ENCODE measurements at regions not wholly inside any gene's neighbourhood (a gene's known extent, or its start where the extent isn't known, plus 50 kb on each side); places are given as distances from the start of the nearest gene placed in this dataset.

DNA sequence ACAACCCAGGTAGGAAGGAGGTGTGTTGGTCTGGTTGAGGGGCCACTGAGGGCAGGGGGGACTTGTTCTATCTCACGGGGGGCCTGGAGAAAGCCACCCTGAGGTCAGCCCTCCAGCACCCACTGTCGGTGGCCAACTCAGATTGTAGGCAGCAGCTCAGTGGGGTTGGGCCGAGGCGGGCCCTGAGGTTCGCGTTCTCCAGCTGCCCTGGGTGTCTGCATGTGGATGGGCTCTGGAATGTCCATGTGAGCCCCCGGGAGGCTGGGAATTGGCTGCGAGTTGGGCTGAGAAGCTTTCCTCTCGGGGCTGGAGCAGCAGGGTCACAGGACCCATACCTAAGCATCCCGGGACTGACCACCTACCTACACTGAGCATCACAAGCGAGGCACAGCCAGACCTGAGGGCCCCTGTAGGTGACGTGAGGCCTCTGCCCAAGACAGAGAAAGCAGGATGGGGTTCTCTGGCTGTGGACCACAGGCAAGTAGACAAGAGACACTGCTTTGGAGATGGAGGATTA lies 70.3 kb upstream of the HAAO start:
- Histone ChIP-seq H3K9ac (ENCODE audit: low read depth, low read length, poor library complexity, severe bottlenecking) (no peak overlapping the region), H3K9me3 (ENCODE audit: insufficient read depth, low read depth, low read length) (no peaks in the 10 kb centered on the region), H4K20me1 (ENCODE audit: insufficient read depth, low read length, poor library complexity, severe bottlenecking) (no peaks in the 10 kb centered on the region), H3K4me3 (ENCODE audit: low read length, poor library complexity, severe bottlenecking) (no peak overlapping the region), H3K27me3 (ENCODE audit: insufficient read depth, low read length, poor library complexity, severe bottlenecking) (no peaks in the 10 kb centered on the region), H2AFZ (ENCODE audit: low read length) (no peak overlapping the region), H3K36me3 (ENCODE audit: insufficient read depth, low read length) (no peaks in the 10 kb centered on the region), H3F3A (ENCODE audit: low read depth) (no peaks in the 10 kb centered on the region), H3K4me2 (ENCODE audit: low read depth, low read length, poor library complexity, severe bottlenecking) (no peak overlapping the region), H3K9me2 (replicated peaks; ENCODE audit: low read depth, low read length) (no peaks in the 10 kb centered on the region), H3K79me2 (ENCODE audit: insufficient read depth, low read length) (no peaks in the 10 kb centered on the region), H3K4me1 (ENCODE audit: insufficient read depth, low read length, poor library complexity, severe bottlenecking) (no peaks in the 10 kb centered on the region)
- TF ChIP-seq, protein P1, sequence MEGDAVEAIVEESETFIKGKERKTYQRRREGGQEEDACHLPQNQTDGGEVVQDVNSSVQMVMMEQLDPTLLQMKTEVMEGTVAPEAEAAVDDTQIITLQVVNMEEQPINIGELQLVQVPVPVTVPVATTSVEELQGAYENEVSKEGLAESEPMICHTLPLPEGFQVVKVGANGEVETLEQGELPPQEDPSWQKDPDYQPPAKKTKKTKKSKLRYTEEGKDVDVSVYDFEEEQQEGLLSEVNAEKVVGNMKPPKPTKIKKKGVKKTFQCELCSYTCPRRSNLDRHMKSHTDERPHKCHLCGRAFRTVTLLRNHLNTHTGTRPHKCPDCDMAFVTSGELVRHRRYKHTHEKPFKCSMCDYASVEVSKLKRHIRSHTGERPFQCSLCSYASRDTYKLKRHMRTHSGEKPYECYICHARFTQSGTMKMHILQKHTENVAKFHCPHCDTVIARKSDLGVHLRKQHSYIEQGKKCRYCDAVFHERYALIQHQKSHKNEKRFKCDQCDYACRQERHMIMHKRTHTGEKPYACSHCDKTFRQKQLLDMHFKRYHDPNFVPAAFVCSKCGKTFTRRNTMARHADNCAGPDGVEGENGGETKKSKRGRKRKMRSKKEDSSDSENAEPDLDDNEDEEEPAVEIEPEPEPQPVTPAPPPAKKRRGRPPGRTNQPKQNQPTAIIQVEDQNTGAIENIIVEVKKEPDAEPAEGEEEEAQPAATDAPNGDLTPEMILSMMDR (conservative IDR thresholded peaks at IDR 0.05; ENCODE audit: low read length) = no peak
- TF ChIP-seq EZH2phosphoT487 (IDR thresholded peaks at IDR 0.05; ENCODE audit: borderline replicate concordance) = no peak

DNA sequence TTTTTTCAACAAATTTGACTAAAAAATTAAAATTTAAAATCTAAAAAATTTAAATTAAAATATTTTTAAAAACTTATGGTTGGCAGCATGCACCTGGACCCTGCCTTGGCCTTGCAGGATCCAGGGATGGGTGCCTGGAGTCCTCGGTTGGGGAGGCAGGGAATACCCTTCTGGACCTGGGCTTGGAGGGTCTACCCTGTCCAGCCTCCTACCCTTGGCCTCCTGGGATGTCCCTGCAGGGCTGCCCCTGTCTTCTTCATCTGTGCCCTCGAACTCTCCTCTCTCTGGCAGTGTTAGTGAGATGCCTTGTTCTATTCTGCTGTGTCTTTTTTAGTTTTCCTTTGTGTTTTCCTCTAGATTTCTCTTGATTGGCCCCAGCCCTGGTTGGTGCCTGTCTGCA lies 68.9 kb upstream of the HAAO start:
- H3F3A ChIP-seq (ENCODE audit: low read depth) = no peaks in the 10 kb centered on the region
- H3K9ac ChIP-seq (ENCODE audit: low read depth, low read length, poor library complexity, severe bottlenecking) = no peak overlapping the region
- no peaks in the 10 kb centered on the region for H3K9me3 ChIP-seq (ENCODE audit: insufficient read depth, low read depth, low read length)
- H3K4me3 ChIP-seq (ENCODE audit: low read length, poor library complexity, severe bottlenecking) = no peak overlapping the region
- H3K4me1 ChIP-seq (ENCODE audit: insufficient read depth, low read length, poor library complexity, severe bottlenecking) = no peaks in the 10 kb centered on the region
- no peak overlapping the region for H3K4me2 ChIP-seq (ENCODE audit: low read depth, low read length, poor library complexity, severe bottlenecking)
- no peaks in the 10 kb centered on the region for H3K9me2 ChIP-seq (replicated peaks; ENCODE audit: low read depth, low read length)
- H3K79me2 ChIP-seq (ENCODE audit: insufficient read depth, low read length) = no peaks in the 10 kb centered on the region
- no peaks in the 10 kb centered on the region for H3K27me3 ChIP-seq (ENCODE audit: insufficient read depth, low read length, poor library complexity, severe bottlenecking)
- H2AFZ ChIP-seq (ENCODE audit: low read length) = no peak overlapping the region
- no peaks in the 10 kb centered on the region for H3K36me3 ChIP-seq (ENCODE audit: insufficient read depth, low read length)
- TF ChIP-seq, protein P1 (conservative IDR thresholded peaks at IDR 0.05; ENCODE audit: low read length) = no peak
- no peak for TF ChIP-seq EZH2phosphoT487 (IDR thresholded peaks at IDR 0.05; ENCODE audit: borderline replicate concordance)
- H4K20me1 ChIP-seq (ENCODE audit: insufficient read depth, low read length, poor library complexity, severe bottlenecking) = no peaks in the 10 kb centered on the region

DNA sequence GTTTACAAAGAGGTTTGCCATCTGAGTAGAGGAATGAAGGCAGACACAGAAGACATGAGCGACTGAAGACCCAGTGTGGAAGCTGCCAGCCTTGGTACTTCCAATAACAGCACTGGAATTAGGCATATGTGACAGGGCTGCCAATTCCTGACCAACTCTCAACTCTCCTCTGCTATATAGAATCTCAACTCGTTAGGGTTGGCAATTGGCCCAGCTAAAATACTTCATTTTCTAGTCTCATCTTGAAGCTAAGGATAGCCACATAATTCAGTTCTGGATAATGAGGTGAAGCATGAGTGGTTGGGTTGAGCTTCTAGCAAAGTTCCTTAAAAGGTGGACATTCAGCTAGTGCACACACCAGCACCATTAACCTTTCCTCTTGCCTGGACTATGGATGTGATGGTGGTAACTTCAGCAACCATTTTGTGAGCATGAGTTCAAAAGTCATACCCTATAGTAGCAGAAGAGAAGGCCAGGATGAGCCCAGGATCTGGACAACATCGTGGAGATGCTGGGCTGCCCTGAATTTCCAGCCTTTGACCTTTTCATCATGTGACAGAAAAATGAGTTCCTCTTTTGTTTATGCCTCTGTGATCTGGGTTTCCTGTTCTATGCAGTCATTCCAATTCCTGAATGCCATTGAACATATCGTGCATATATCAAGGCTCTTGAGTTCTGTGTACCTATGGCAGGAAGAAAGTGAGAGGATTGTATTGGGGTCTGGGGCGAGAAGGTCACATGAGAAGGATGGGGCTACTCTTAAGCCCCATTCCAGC lies 68.1 kb upstream of the HAAO start:
- Histone ChIP-seq H3K4me1 (ENCODE audit: insufficient read depth, low read length, poor library complexity, severe bottlenecking) (no peaks in the 10 kb centered on the region), H3K79me2 (ENCODE audit: insufficient read depth, low read length) (no peaks in the 10 kb centered on the region), H3K9me2 (replicated peaks; ENCODE audit: low read depth, low read length) (no peaks in the 10 kb centered on the region), H3K4me2 (ENCODE audit: low read depth, low read length, poor library complexity, severe bottlenecking) (no peak overlapping the region), H3K4me3 (ENCODE audit: low read length, poor library complexity, severe bottlenecking) (no peak overlapping the region), H4K20me1 (ENCODE audit: insufficient read depth, low read length, poor library complexity, severe bottlenecking) (no peaks in the 10 kb centered on the region), H2AFZ (ENCODE audit: low read length) (no peak overlapping the region), H3K9me3 (ENCODE audit: insufficient read depth, low read depth, low read length) (no peaks in the 10 kb centered on the region), H3K9ac (ENCODE audit: low read depth, low read length, poor library complexity, severe bottlenecking) (no peak overlapping the region), H3F3A (ENCODE audit: low read depth) (no peaks in the 10 kb centered on the region), H3K36me3 (ENCODE audit: insufficient read depth, low read length) (no peaks in the 10 kb centered on the region), H3K27me3 (ENCODE audit: insufficient read depth, low read length, poor library complexity, severe bottlenecking) (no peaks in the 10 kb centered on the region)
- TF ChIP-seq EZH2phosphoT487 (IDR thresholded peaks at IDR 0.05; ENCODE audit: borderline replicate concordance) = no peak
- TF ChIP-seq, protein P1 (conservative IDR thresholded peaks at IDR 0.05; ENCODE audit: low read length) = no peak

Data from Loucy (cell line).